GM12873 (cell line): ENCODE measurements at regions not wholly inside any gene's neighbourhood (a gene's known extent, or its start where the extent isn't known, plus 50 kb on each side); places are given as distances from the start of the nearest gene placed in this dataset.

ENCODE experiments used
- TF ChIP-seq, protein P1 (sequence below): IDR thresholded peaks from 2 replicates; pipeline ENCODE4 v1.5.1; 2012; ENCODE audit warnings: low read depth, mild to moderate bottlenecking, moderate library complexity, low read length, control low read depth; ENCODE audit not compliant: insufficient read depth; ENCODE audit errors: missing control alignments

DNA sequence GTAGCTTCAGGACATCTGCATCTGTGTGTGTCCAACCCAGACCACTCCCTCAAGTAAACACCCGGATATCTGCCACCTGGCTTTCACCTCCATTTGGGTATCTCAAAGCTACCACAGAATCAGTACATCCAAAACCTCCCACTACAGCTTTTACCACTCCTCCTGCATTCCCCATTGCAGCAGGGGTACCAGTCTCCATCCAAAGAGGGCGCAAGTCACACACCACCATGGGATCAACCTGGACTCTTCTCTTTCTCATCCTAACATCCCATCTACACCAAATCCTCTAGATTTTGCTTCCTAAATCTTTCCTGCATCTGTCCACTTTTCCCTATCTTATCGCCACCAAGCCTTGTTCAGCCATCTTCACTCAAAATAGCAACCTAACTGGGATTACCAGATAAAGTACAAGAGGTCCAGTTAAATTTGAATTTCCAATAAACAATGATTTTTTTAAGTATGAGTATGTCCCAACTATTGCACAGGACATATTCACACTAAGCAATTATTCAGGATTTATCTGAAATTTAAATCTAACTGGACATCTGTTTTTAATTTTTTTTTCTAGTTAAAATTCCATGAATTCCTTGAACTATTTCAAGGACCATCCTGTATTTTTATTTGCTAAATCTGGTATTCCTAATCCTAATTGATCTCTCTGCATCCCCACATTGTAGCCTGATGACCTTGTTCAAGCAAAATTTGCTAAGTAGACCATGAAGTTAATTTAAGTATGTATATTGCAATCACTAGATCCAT, 164.3 kb upstream of the MLN start:
- TF ChIP-seq, protein P1, sequence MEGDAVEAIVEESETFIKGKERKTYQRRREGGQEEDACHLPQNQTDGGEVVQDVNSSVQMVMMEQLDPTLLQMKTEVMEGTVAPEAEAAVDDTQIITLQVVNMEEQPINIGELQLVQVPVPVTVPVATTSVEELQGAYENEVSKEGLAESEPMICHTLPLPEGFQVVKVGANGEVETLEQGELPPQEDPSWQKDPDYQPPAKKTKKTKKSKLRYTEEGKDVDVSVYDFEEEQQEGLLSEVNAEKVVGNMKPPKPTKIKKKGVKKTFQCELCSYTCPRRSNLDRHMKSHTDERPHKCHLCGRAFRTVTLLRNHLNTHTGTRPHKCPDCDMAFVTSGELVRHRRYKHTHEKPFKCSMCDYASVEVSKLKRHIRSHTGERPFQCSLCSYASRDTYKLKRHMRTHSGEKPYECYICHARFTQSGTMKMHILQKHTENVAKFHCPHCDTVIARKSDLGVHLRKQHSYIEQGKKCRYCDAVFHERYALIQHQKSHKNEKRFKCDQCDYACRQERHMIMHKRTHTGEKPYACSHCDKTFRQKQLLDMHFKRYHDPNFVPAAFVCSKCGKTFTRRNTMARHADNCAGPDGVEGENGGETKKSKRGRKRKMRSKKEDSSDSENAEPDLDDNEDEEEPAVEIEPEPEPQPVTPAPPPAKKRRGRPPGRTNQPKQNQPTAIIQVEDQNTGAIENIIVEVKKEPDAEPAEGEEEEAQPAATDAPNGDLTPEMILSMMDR: peak; percentile 31

DNA sequence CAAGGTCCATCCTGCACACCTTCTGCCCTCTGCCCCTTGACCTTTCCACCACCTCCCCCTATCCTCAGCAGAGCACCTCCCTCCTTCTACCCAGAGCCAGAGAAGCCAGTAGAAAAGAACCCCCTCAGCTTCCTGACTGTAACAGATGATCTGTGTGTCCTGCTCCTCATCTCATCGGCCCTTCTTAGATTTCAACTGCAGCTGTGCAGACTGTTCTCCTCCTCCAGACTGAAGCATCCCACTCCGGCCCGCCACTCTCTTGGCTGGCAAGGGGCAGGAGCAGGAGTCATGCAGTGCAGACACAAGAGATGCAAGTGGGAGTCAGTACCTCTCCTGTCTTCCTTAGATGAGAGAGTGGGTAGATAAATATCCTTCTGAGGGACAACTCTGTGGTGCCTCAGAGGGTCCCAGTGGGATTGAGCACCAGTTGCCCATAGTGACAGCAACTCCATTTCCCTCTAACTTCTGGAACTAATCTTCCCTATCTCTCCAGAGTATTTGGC, 163.5 kb upstream of the MLN start:
- TF ChIP-seq, protein P1: no peak

DNA sequence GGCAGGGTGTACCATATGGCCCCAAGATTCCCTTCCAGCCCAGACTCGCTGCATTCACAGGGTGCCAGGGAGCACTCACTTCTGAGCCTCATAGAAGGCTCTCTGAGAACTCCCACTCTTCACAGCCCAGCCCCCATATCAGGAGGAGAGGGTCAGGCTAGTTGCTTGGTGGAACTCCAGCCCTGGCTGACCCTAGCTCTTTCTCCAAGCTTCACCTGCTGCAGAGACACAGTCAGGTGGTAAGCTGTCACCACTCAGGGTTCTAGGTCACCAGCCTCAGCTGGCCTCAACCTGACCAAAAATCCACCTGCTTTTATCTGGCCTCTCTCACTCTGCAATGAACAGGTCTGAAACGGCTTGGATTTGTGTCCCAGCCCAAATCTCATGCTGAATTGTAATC, 162.7 kb upstream of the MLN start:
- TF ChIP-seq, protein P1: no peak

DNA sequence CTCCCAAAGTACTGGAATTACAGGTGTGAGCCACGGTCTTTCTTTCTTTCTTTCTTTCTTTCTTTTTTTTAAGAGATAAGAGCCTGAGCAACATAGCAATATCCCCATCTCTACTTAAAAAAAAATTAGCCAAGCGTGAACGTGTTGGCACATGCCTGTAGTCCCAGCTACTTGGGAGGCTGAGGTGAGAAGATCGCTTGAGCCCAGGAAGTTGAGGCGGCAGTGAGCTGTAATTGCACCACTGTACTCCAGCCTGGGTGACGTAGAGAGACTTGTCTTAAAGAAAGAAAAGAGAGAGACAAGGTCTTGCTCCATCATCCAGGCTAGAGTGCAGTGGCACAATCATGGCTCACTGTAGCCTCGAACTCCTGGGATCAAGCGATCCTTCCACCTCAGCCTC, 162.0 kb upstream of the MLN start:
- TF ChIP-seq, protein P1: no peak

DNA sequence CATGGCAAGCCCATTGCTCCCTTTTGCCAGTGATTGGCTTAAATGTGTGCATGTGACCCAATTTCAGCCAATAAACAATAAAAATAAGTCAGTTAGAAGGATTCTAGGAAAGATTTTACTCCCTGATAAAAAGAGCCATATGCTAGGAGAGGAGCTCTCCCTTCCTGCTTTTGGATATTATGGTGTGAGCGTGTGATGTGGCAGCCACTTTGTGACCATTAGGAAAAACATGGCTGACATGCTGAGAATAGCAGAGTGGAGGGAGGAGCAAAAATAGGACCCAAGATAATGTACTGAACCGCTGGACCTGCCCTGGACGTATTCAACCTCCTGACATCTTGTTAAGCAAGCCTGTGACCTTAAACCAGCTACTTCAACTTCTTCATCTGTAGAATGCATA, 160.6 kb upstream of the MLN start:
- TF ChIP-seq, protein P1: no peak

DNA sequence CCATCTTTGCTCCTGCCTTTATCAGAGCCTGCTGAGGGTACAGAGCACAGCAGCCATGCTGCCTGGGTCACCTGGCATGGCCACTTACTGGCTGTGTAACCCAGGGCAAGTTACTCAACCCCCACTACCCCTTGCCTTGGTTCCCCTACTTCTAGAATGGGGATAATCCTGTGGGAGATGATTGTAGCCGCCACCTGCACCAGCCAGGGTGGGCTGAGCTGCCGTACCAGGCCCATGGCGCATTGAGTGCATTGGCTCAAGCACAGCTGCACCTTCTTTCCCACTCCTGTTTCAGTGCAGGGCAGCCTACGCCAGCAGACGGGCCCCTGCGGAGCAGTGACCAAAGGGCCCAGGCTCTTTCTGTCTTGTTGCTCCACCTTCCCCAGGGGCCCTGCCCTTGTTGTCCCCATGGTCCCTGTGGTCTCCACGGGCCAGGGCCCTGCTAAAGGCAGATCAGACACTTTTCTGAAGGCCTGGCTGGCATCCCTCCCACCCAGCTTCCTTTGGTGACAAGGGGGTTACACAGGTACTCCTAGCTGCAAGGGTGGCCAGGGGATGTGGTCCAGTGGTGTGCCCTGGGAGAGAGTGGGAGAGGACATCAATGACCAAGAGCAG, 159.4 kb upstream of the MLN start:
- TF ChIP-seq, protein P1: no peak

DNA sequence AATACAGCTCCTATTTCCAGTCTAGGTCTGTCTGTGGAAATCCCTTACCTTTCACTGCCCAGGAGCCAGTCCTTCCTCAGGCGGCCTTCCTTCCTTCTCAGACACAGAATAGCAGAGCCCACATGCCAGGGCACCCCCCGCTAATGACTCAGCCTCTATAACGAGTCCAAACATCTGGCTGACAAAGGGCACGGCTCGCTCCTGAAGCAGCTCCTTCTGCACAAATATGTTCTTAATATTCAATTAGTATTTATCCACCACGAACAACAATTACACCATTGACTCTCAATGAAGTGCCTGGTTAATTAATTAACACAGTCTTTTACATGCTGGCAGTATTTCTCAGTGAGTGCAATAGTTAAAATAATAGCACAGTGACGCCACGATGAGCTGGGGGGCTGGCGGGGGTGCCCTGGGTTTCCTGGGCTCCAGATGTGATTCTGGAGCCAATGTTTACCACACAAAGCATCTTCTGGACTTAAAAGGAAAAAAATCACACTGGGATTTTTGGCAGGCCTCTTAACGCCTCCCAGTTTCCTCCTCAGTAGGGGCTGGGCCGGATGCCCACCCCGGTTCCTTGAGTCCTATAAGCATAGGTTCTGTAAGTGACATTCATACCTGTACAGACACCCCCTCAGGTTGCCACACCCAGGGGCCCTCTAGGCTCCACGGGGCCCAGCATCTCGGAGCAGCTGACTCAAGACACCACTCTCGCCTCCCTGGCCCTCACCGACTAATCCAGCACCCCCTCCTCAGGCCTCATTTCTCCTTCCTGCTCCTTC, 158.6 kb upstream of the MLN start:
- TF ChIP-seq, protein P1: no peak
